Hepatic stellate cell (primary cell): ENCODE measurements at regions not wholly inside any gene's neighbourhood (a gene's known extent, or its start where the extent isn't known, plus 50 kb on each side); places are given as distances from the start of the nearest gene placed in this dataset.

Source experiments
- DNase-seq: peaks from one replicate; pipeline ENCODE4 v3.0.0; 2011; ENCODE audit warnings: low spot score

DNA sequence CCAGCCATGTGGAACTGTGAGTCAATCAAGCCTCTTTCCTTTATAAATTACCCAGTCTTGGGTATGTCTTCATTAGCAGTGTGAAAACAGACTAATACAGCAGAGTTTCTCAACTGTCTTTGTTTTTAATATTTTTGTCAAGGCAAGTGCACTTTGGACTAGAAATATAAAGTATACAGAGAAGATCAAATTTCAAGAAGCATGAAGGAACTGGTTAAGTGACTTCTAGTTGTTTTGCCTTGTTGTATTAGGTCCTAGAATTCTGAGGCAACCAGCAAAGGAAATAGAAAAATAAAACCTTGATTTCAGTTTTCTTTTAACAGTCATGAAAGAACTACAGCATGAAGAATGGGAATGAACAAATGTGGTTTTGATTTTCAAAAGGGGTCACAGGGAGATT is 131.1 kb upstream of the PTGFR start:
- no peak for DNase-seq

DNA sequence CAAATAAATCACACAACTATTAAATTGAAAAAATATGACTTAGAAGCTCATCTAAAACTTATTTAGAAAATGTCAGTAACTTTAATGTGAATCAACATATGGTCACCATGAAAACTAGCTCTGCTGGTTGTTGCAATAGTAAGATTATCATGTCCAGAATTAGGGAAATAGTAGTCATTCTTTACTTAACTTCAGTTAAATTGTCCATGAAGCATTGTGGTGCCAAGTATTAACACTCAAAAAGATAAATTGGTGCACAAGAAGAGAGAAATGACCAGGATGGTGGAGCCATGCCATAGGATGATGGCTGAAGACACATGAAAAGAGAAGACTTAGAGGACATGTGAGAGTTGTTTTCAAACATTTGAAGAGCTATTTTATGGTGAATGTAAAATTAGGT is 130.2 kb upstream of the PTGFR start:
- DNase-seq = no peak

DNA sequence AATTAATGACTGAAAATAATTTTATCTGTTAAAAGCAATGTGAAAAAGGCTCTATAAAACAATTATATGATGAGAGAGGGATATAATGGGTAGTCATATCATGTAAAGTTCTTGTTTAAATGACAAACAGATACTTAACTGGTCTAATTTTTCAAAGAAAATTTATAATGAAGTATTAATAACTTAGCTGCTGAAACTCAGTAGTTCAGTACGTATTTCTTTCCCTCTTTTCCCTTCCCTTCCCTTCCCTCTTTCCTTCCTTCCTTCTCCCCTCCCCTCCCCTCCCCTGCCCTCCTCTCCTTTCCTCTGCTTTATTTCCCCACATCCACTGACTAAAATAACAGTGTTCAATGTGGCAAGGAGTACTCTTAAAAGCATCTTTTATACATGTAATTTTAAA is 123.1 kb upstream of the PTGFR start:
- no peak for DNase-seq

DNA sequence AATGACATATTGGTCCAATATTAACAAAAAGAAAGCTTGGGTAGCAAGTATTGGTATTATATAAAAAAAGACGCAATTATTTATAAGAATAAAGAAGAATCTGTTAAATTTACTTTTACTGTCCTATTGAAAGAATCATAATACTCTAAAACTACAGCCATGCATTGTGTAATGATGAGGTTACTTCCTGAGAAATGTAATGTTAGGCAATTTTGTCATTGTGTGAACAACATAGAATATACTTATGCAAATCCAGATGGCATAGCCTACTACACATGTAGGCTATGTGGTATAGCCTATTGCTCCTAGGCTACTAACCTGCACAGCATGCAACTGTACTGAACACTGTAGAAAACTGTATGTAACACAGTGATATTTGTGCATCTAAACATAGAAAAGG is 121.2 kb upstream of the PTGFR start:
- DNase-seq = no peak

DNA sequence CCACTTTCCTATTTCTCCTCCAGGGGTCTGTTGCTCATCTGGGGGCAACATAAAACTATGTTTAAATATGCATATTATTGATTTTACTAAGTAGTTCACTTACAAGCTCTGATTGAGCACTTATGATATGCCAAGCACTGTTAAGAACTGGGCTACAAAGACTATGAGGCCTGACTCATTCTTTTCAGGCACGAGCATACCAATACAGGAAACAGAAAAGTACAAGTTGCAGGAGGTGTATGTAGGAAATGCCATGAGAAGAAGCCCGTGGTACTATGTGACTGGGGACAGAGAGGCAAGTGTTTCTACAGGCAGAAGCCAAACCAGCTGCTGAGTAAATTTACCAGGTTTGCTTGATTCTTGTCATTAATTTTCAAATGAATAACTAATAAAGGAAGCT is 120.4 kb upstream of the PTGFR start:
- peak; percentile 18 for DNase-seq

DNA sequence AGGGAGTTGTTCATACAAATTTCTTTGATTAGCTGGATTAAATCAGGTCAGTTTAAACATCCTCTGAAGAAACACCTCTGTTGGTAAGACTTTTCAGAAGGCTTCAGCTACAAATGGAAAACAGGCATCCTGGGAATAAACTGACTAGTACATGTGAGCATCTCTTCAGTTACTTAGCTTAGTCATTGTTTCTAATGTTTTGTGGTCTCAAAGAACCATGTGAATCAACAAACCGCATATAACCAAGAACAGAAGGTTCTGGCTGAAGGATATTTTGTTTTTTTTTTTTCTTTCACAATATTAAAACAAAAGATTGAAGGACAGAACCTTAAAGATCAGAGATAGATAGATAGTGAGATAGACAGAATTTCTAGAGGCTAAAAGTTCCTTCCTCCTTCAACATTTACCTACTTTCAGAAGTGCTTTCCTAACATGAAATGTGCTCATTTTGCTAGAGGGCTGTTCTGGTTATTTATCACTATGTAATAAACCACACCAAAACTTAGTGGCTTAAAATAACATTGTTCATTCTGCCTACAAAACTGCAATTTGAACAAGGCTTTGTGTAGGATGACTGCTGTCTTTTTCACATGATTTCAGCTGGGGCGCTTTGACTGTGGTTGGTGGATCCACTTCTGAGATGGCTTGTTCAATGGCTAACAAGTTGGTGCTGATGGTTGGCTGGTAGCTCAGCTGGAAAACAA is 119.8 kb upstream of the PTGFR start:
- DNase-seq = peak; percentile 35

DNA sequence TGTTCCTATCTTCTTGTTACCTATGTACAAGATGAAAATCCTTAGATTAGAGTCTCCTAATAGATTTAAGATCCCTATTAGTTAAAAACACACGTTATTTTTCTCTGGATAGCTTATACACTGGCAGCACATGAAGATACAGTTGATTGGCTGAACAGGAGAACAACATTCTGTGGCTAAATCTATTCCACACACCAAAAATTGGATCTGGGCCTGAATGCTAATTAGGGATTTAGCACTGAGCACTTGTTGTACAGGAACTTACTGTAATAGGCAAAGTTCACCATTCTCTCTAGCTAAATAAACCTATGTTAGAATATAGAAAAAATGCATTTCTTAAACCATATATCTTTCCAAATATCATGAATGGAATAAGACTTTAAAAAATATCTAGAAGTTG is 117.1 kb upstream of the PTGFR start:
- no peak for DNase-seq

DNA sequence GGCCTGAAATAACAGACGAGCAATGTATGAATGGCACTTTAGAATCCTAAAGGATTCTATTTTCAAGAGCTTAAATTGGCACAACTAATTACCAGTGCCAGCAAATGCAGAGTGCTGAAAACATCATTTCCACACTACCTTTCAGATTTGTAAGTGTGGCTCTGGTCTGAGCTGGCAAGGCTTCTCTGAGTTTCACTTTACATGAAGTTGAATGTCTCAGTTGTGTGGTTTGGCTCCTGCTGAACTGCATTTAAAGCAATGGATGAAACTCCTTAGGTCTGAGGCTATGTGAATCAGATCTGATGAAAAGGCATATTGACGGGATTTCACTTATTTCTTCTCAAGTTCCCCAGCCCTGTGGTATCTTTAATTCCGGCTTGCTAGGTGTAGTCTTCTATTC is 114.8 kb upstream of the PTGFR start:
- DNase-seq = no peak

DNA sequence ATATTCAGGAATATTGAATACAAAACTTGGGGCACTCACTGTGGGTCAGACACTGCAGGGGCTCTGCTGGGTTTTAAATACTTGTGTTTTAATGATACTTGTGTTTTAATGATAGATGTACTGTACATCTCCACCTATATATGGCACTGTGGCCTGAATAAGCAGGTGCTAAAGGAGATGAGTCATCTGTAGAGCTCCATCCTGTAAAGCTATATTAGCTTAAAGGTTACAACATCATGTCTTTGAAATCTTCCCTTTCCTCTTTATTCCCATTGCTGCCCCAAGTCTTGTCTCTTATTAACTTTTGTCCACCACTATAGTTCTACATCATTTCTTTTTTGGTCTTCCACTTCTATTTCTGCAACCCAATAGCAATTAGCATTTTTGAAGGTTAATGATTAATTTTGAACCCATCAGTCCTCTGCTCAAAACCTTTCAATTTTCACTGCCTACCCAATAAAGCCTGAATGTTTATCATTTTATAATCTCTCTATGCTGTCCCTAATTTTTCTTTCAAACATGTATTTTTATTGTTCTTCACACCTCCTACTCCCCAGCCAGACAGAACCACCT is 113.3 kb upstream of the PTGFR start:
- no peak for DNase-seq

DNA sequence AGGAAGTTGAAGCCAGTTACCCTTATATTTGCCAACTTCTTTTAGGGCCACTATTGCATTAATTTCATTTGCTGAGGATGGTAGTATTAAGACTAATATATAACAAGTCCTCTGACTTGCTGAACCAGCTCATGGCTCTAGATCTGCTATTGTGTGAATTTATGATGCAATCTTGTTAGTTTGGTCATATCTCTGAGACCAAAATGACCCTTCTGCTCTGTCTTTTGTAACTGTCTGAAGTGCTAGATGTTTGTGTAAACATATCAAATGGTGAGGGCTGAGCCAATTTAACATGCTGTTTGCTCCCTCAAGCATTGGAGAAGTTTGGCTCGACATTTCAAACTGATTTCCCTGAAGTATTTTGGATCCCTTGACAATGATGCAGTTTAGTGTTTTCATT is 106.9 kb upstream of the PTGFR start:
- no peak for DNase-seq

DNA sequence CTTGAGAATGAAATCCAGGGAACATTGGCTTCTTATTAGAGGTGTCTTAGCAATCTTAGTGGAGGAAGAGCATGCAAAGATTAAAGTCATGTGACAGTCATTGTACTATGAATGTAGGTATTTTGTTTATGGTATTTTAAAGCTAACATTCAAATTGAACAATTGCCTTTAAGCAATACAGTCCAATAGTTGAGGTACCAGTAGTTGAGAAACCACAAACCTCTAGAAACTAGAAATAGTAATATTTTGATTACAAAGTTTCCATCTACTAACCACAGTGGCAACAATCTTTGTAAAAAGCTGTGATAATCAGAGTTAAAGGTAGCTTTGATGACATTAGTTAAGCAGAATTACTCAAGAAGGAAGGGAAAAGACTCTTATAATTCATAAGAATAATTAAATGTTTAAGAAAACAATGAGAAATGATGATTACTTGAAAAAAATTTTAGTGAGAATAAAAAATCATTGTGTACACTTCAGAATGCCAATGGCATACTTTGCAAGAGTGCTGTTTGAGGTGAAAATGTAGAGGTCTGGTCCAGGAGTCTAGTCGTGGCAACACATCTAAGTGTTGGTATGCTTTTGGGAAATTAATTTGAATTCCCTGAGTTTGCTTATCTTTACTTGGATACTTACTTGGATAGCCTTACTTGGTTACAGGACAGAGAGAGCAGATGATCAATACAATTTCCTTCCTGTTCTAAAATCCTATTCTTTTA is 104.9 kb upstream of the PTGFR start:
- no peak for DNase-seq

DNA sequence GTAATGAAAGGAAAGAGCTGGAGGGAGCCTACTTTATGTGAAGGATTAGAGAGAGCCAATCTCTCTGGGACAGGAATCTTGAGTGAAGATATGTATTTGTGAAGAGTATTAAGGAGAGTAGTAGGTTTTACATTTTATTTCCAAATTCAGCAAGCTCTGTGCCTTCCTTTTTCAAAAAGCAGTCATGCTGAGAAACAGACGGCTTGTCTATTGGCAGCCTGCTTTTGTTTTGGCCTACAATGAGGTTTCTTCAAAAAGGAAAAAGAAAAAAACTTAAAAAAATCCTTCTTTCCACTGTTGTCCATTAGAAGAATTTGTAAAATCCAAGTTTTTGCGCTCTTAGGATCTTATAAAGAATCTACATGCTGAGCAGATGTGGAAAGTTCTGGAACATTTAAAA is 103.6 kb upstream of the PTGFR start:
- no peak for DNase-seq

DNA sequence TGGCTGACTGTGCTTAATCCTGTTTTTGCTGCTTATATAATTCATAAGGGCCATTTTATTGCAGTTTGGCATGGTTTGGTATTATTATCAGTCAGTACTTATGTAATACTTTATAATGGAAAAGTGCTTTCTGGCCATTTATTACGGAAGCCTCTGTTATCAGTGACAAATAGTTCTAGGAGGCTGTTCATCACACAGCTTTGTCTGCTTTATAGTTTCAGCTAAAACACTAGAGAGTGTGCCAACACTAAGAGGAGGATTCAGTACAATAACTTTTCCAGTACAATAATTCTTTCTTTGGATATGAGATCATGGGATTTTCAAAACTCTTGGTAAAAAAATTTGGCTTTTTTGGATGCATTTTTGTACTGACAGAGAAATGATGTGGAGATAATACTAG is 102.9 kb upstream of the PTGFR start:
- no peak for DNase-seq

DNA sequence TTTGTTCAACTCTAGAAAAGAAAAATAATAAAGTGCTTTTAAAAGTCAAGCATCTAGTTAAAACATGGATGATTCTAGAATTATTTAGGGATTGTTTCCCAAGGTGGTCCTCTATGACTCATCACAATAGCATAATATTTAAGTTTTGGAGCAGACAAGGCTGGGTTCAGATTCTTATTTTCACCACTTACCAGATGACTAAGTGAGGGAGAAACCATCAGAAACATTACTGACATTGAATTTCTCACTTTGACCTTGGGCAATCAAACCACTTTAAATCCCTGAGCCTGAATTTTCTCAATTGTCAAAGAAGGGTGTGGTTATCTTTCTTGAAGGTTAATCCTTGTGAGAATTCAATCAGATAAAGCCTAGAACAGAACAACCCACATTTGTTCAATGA is 102.5 kb upstream of the PTGFR start:
- no peak for DNase-seq

DNA sequence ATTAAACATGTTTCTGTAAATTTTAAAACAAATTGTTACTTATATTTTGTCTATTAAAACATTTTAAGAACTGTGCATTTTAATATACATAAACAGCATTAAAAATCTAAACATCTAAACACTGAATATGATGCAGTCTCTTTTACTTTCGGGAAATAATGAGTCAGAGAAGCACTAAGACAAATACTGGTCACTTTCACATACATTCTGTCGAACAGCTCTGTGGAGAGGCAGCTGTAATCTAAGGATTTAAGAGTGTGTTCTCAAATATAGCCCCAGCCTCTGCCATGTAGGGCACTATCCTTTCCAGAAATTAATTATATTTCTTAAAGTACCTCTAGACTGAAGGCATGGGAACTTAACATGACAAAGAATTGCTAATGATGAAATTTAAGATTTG is 89.6 kb upstream of the PTGFR start:
- DNase-seq = no peak

DNA sequence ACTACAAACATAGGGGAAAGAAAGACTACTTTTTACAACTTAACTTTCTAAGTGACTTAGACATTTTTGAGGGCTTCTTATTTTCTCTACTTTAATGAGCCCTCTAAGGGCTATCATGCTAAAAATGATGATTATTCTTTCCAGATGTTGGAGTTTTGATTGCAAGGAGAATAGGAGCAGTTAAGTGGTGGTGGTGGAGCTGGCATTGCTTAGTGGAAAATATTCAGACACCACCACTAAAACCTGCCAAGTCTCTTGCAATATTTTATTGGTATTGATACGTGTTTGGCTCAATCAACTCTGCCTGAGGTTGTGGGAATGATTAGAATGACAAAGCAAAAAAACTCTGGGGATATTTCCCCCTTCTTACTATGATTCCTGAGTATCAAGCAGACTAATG is 82.6 kb upstream of the PTGFR start:
- DNase-seq = no peak

DNA sequence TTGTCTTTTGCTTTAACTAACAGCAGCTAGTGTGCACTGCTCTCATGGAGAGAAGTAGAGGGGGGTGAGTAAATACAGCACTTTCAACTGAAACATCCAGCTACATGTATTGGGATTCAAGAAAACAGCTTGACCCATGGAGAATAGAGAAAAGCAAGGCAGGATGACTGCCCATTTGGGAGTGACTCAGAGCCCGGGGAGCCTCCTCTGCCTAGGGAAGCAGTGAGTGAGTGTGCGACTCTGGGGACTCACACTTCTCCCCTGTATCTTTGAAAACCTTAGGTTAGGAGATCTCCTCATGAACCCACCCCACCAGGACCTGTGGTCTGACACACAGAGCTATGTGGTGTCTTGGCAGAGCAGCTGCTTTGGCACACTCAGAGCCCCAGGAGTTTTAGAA is 82.0 kb upstream of the PTGFR start:
- no peak for DNase-seq

DNA sequence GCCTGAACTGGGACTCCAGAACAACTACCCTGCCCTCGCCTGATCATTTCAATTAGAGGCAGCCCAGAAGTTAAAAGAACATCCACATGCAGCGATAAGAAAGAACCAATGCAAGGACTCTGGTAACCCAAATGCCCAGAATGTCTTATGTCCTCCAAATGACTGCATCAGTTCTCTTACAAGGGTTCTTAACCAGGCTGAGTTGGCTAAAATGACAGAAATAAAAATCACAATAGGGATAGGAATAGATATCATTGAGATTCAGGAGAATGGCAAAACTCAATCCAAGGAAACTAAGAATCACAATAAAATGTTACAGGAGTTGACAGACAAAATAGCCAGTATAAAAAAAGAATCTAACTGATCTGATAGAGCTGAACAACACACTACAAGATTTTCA is 80.1 kb upstream of the PTGFR start:
- no peak for DNase-seq

DNA sequence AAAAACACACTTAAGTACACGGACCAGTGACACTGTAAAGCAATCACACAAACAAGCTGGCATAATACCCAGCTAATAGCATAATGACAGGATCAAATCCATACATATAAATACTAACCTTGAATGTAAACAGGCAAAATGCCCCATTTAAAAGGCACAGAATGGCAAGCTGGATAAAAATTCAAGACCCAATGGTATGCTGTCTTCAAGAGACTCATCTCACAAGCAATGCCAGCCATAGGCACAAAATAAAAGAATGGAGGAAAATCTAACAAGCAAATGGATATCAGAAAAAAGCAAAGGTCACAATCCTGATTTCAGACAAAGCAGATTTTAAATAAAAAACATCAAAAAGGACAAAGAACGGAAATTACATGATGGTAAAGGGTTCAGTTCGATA is 79.1 kb upstream of the PTGFR start:
- no peak for DNase-seq

DNA sequence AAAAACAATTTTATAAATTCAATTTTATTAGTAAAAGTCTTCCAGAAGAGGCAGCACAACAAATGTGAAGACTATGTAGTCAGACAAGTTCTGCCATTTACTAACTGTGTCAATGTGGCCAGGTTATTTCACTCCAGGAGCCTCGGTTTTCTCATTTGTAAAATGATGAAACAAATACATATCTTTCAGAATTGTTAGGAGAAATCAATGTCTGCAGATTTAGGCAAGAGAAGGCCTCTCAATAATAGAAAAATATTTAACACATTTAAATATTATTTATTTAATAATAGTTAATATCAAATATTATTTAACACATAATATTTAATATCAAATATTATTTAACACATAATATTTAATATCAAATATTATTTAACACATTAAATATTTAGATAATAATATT is 75.6 kb upstream of the PTGFR start:
- no peak for DNase-seq

DNA sequence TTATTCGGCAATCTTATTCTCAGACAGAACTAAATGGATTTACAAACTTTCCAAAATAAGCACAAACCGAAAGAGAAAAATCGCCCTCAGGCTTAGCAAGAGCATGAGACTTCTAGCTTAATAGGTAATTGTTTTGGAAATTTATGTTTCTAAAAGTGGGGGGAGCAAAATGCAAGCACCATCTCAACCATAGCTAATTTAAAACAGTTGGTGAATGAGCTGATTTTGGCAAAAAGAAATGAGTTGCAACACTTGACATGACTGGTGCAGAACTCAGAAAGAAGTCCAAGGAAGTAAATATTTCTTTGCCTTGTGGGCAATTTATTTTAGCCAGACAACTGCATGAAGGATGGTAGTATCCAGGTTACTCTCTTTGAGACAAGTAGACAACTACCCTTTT is 71.5 kb upstream of the PTGFR start:
- no peak for DNase-seq

DNA sequence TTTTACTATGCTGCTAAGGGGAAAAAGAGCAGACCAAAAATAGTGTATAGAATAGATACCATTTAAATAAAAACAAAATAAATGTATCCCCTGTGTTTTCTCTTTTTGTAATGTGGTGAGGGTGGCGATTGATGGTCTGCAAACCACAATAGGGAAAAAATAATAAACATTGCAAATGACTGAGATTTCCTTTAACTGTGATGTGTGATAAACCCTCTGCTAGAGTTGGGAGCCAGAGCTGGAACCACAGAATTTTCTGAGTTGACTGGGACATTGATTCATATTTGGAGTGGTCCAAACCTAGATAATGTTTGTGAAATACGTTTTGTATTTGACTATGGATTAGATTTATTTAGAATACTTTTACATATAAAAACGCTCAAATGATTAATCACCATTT is 70.6 kb upstream of the PTGFR start:
- no peak for DNase-seq

DNA sequence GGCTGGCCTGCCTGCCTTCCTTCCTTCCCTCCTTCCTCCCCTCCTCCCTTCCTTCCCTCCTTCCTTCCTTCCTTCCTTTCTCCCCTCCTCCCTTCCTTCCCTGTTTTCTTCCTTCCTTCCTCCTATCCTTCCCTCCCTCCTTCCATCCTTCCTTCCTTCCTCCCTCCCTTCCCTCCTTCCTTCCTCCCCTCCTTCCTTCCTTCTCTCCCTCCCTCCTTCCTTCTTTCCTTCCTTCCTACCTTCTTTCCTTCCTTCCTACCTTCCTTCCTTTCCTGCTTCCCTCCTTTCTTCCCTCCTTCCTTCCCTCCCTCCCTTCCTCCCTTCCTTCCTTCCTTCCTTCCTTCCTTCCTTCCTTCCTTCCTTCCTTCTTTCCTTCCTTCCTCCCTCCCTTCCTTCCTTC is 70.1 kb upstream of the PTGFR start:
- DNase-seq = no peak

DNA sequence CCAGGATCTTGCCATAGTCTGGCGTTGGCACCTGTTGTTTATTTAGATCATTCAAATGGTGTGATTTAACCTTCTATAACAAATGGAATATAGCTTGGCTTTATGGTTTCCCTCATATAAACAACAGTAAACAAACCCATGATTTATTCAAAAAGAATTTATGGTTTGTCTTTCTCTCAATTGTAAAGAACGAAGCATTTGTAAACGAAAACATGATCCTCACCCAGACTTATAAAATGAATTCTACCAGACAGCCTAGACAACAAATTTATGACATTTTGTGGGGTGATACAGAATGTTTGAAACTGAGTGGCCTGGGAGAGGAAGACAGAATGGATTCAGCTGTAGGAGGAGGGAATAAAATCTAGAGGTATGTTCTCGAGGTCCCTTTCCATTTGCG is 66.1 kb upstream of the PTGFR start:
- no peak for DNase-seq
